GM21423 (cell line): ENCODE measurements at regions not wholly inside any gene's neighbourhood (a gene's known extent, or its start where the extent isn't known, plus 50 kb on each side); places are given as distances from the start of the nearest gene placed in this dataset.

Experiments
- ATAC-seq: cut with Tn5 transposase; IDR thresholded peaks from one replicate; pipeline ENCODE4 v1.9.1; 2021; ENCODE audit warnings: mild to moderate bottlenecking, moderate library complexity; ENCODE audit not compliant: unreplicated experiment

DNA sequence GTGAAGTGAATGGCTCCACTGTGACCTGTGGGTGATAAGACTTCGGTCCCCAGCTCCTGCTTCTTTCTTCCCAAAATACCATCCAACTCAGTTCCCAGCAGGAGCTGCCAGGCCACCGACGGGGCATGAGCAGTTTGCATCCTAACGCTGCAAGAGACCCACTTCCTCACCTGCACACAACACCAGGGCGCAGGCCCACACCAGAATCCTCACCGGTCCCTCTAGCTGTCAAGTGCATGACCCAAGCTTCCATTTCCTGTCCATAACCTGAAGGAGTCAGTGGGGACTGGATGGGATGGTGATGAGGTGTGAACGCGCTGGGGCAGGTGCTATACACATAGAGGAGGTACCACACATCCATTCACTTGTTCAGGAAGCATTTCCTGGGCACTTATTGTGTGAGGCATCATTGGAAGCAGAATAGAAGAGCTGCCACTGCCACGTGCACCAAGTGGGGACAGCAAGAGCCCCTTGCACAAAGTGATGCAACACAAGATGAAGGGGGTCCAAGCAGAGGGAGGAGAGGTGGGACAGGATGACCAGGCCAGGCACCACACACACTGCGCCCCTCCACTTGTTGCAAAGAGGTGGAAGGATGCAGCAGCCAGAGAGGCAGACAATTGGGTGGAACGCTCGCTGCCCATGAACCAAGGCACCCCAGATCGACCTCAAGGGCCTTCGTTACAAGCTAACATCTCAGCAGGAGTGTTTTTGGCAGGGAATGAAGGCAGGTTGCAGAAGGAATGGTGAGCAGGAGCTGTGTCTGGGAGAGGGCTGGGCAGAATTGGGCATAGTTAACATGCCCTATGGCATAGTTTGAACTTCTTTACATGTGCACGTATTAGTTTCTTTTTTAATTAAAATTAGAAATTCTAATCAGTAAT lies 605.8 kb upstream of the MGMT start:
- ATAC-seq: no peak

DNA sequence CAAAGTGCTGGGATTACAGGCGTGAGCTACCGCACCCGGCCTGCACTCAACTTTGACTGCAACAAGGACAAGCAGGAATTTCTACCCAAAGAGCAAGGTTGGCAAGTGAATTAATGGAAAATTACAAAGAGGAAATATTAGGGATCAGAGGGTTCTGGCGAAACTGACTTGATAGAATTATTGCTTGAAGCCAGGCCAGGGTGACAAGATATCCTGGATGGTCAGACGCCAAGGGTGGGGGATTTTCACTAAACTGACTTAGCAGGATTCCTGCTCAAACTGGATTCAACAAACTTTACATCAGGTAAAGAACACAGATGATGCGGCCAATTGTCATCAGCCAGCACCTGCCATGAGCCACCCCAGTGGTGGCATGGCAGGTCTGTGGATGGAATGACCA lies 603.6 kb upstream of the MGMT start:
- ATAC-seq: no peak

DNA sequence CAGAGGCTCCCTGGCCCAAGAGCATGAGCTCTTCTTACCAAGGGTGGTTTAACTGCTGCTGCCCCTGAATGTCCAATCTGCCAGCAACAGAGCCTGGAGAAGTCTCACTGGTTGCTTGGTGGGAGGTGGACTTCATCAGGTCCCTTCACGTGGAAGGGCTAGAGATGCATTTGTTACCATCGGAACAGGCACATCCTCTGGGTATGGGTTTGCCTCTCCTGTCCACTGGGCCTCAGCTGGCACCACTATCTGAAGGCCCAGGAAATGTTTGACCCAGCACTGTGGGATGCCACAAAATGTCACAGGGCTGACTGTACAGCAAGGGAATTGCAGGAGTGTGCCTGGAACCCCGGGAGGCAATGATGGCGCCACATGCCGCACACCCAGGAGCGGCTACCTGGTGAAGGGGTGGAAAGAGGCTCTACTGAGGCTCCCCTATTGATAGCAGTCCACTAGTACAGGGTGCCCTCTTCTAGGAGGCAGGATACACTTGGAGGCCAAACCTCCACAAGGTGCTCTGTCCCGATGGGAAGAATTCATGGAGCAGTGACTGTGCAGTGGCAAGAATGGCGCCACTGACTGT lies 603.1 kb upstream of the MGMT start:
- ATAC-seq: no peak

DNA sequence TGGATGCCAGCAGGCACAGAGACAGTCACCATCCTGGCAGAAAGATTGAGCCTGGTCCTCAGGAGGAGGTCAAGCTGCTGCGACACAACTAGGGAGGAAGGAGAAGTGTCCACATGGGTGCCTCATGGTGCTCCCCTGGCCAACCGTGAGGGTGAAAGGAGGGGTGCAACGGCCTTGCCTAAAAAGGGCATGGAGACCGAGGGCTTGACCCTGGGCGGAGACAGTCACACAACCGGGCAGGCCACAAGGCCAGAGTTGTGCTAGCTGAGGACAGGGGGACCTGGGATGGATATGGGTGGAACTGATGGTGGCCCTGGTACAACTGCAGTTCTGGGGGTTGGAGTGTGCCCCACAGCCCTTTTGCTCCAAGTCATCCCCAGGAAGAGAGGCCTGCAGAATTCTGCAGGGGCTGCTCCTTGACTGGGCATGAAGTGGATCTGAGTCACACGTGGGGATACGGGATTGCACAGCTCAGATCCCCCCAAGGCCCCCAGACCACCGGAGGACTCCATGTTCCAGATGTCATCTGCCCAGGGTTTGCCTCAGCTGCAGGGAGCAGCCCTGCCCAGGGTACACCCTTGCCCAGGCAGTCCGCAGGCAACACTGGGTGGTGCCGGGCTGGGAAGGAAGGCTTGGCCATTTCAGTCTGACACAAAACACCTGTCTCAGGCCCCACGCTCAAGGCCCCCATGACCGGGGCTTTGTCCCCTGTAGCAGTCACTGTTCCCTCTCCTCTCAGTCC lies 602.3 kb upstream of the MGMT start:
- no peak for ATAC-seq

DNA sequence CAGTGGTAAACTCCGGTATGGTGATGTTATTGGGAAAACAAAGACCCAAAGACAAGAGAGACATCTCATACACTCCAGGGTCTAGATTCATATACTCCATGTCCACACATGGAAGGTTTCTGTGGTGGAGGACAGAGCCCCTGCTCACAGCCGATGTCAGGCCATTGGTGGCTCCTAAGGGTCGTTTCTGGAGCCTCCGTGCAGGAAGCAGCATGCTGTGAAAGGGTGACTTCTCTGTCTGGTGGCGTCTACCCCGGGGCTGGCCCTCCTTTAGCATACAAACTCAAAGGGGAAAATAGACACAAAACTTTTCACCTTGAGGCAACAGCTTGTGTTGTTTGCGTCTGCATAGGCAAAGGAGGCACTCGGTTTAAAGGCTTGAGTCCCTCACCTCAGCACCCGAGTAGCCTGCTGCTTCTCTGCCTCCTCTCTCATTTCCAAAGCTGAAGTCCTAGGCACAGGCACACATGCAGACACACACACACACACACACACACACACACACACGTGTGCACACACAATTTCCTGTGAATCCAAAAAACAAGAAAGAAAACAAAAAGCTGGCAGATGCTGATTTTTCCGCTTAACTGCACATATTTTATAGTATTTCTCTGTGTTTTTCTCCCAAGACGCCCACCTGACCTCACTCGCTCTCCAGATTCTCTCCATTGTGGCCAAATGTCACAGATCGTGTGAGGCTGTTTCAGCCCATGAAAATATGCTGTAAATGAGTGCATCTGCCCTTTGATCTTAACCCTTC lies 601.4 kb upstream of the MGMT start:
- no peak for ATAC-seq

DNA sequence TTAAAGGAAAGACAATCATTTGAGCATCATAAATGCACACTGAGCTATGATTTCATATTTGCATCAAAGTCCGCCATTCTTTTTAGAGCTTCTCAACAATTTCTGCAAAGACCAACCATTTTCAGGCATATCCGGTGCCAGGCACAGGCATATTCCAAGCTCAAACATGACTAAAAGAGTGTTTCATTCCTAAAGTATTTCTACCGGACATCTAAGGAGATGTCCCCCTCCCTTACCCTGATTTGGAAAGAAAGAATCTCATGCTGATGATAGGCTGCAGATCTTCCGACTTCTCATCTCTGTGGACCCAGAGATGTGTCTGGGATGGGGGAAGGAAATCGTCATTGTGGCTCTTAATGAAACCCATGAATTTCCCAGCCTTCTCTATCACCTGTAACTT lies 600.5 kb upstream of the MGMT start:
- no peak for ATAC-seq

DNA sequence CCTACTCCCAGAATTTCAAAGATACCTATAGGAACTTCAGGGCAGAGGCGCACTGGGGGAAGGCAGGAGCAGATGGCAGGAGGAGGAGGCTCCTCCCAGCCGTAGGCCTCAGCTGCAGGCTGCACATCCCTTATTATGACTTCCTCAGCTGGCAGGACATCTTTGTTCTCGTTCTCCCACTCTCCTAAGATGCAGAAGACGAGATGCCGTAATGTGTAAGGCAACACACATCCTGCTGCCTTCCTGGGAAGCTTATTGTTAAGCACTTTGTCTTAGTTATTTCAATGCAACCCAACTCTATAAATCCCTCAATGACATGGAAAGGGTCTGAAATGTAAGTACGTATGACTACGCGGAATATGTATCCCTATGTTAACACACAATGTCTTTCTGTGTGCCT lies 599.8 kb upstream of the MGMT start:
- no peak for ATAC-seq

DNA sequence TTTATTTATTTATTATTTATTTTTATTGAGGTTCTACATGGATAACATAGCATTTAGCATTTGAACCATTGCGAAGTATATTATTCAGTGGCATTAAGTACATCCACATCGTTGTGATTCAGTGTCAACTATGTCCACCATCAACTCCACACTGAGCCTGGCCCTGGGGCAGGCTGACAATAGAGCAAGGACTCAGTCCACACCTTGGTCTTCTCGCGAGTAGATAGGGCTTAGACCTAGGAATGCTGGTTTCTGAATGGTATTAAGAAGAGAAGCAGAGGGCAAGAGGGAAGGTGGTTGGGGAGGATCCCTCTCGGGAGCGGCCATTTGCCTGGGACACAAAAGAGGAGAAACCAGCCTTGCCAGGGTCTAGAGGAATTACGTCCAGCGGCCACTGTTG lies 599.2 kb upstream of the MGMT start:
- ATAC-seq: no peak

DNA sequence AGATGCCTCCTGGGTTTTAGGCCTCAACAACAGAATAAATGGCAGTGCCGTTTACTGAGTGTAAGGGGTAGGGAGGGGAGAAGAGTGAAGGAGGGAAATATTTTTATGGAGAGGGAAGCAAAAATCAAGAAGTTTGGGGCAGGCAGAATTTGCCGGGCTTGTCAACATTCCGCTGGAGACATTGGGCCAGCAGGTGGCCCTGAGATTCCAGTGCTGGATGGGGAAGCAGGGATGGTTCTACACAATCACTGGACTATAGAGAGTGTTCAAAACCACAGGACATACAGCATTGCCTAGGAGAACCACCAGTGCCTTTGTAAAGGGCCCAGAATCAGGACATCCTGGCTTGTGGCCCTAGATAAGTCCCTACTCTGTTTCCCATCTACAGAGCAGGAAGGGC lies 598.6 kb upstream of the MGMT start:
- no peak for ATAC-seq

DNA sequence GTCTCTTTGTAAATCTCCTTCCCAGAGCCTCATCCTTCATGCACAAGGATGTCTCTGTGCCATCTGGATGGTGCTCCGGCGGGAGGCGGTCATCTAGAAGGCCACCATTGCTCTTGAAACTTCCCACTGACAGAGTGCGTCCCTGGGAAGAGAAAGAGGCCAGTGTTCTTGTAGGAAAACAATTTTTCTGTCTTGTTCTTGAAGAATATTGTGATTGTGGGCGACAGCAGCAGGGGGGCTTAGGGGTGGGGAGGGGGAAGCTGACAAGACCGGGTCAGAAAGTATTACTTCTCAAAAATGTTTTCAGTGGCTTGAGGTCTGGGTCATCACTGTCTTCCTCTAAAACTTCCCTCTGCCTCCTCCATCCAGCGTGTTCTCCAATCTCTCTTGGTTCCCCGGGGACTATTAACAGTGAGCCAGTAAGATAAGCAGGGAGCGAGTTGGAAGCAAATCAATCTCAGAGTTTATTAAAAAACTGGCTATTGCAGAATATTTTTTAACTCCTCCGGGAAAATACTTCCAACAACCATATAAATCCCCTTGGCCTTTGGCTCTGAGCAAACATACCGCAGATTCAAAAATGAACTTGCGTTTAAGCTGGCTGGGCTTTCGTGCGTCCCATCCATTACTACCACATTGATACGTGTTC lies 597.8 kb upstream of the MGMT start:
- ATAC-seq: no peak

DNA sequence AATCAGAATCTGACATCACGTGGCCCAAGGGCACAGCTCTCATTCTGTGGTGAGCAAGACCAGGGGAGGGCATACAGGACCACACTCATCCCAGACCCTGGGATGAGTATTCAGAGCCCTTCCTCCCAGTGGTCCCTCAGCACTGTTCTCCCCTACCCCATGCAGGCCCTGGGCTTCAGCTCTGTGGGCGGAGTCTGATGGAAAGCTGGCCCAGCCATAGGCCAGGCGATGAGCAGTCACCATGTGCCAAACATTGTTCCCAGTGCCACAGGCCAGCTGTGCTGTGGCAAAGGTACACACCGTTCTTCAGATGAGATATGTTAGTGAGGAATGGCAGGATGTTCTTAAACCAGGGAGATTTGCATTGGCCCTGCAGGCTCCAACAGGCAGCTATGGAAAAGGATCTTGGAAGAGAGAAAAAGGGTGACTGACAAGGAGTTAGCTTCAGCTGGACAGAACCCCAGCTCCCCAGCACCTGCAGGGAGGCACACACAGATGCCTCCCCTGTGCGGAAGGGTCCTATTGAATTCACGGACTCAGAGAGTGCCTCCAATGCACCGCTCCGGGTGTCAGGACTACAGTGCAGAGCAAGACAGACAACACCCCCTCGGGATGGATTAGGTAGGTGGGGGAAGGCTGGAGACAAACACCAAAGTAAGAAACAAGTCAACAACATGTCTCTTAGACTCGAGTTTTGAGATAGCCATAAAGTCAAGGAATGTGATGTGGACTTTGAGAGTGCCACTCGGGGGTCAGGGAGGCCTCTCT lies 596.0 kb upstream of the MGMT start:
- ATAC-seq: no peak

DNA sequence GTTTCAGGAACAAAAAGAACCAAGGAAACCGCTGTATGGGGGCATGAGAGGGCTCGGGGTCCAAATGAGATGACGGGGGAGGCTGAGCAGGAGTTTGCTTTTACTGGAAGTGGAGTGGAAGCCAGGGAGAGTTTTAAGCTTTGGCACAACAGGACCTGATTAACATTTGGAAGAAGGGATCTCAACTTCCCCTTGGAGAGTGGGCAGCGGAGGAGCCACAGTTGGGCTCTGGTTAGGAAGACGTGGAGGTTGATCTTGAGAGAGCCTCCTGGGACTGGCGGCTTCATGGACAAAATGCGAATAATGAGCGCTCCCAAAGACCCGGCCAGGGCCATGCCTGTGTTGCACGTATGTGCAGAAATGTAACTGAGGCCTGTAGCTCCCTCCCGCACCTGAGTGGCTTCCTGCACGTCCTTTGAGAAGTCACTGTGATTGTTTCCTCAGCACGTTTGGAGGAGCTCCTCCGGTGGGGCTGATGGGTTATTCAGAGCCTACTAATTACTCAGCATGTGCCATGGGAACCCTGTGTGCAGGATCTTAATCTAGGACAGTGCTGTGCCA lies 595.3 kb upstream of the MGMT start:
- ATAC-seq: no peak

DNA sequence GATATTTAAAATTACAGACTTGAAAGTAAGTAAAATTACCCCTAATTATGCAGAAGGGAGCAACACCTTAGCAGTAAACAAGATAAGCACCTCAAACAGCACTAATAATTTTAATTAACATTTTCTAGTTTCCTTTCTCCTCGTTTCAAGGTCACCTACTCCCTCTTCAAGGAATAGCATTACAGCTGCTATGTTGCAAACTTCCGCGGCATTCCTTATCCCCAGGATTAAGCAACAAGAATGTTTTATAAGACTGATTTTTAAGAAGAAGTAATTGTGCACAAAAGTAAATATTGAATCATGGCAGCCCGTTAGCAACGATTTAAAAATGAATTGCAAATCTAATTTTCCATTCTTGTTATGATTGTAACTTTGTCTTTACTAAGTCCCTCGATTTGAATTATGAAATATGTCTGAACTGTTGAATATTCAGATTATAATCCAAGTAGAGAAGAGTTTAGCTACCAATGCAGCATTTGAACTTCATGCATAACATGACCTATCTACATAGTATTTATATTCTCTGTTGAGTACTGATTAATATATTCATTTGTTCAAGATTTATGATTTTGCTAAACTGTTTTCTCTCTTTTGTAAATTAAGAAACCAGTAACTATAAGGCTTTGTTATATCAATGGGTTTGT lies 593.5 kb upstream of the MGMT start:
- ATAC-seq: no peak

DNA sequence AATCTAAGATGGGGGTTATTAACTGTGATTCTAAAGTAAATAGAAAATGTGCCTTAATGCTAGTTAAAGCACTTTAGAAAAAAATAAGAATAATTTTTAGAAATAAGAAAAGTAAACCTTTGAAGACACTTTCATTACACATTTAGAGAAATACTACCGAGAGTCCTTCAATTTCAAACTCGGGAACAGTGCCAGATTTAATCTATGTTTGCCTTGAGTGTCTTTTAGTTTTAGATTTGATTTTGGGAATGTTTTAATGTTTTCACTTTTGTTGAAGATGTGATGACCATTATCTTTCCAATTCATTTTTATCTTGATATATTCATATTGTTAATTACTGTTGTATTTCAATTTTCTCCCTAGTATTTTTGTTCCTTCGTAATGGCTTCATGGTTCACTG lies 592.7 kb upstream of the MGMT start:
- no peak for ATAC-seq

DNA sequence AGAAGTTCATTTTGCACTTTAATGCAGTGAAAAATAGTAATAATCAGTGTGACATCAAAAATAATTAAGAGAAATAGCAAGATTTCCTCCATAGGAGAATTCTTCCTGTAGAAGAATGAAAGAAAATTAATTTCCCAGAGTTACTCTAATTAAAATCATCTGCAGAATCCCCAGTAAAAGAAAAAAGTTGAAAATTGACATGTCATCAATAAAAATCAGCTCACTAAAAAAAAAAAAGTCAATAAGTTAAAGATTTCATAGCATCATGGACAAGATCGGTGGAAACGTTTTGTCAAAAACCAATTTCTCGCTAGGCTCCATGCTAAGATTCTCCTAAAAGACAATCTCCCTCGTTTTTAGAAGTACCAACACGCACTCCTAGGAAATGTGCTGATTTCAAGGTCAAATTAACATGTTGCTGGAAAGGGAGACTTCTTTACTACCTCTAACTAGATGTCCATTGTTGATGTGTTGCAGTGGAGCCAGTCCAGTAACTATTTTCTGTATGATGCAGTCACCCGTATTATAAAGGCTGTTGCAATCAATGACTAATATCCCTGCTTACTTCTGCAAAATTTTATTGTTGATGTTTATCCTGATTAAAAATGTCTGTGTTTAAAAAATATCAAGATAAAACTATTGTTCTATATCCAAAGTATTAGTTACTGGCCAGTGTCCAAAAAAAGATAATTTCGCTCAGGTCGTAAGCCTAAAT lies 591.9 kb upstream of the MGMT start:
- no peak for ATAC-seq

DNA sequence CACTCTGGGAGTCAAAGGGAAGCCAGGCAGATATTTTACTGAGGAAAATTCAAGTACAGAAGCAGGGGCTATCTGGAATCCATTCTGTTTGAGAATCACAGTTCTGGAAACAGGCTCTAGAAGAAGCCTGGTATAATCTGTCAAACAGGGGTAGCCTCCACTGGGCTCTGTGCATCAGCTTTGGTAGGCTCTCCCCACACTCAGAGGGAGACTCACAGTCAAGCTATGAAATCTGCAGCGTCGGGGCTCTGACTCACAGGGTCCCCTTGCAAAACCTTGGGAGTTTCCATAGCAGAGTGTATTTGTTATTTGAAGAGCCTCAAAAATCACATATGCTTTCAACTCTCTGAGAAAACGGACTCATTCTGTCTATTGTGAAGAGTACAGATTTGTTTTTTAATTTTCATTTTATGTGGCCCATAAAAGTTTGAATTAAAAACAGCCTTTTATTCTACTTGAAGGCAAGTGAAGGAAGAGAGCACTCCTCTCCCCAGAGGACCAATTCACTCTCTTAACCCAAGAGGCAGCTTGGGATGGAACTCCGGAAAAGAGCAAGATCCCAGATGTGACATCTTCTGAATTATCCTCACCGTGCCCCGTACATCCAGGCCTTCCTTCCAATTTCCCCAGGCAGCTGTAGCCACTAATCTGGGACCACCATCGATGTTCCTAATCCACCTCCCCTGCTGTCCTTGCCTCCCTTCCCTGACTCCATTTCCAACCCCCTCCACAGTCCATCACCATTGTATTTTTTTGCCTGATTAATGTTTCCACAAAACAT lies 590.9 kb upstream of the MGMT start:
- ATAC-seq: no peak

DNA sequence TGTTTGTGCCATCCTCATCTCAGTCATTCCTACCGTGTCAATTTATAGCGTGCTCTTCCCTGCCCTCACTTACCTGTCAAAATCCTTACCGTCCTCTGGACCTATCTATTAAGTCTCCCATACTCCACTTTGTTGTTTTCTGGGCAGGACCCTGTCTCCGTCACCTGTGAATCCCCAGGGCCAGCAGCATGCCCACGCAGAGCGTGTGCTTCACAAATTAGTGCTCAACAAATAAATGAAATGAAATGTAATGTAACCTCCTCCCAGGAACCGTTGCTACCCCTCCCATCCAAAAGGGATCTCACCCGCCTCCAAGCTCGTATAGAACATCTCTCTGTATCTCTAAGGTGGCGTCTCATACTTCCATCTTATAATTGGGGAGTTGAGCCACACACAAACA lies 589.9 kb upstream of the MGMT start:
- no peak for ATAC-seq

DNA sequence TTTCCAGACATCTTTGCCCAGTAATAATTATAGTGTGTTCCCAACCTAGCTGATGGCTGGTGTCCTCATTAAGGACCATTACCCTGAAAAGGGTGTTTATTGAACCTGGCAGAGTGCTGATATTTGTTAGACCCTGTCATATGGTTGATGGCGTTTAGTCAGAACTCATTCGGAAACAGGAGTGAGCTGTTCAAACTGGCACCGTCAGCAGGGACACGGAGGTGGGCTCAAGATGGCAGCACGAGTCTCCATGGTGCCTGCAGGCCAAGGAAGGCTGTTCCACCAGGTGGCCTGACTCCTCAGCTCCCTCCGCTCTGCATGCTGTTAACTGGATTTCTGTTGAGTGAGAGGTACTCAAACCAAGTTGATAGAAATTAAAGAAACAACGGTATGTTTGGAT lies 589.1 kb upstream of the MGMT start:
- ATAC-seq: no peak
